GM12891 (cell line): ENCODE measurements at regions not wholly inside any gene's neighbourhood (a gene's known extent, or its start where the extent isn't known, plus 50 kb on each side); places are given as distances from the start of the nearest gene placed in this dataset.

ENCODE experiments used
- PAX5 ChIP-seq: IDR thresholded peaks from 2 replicates; pipeline ENCODE4 v1.6.1; 2011; ENCODE audit warnings: low read length, moderate library complexity, mild to moderate bottlenecking; ENCODE audit not compliant: insufficient read depth, severe bottlenecking
- POLR2A ChIP-seq: IDR thresholded peaks from 2 replicates; pipeline ENCODE4 v1.6.1; 2011; ENCODE audit warnings: low read depth, low read length, control low read depth
- POLR2AphosphoS5 ChIP-seq: IDR thresholded peaks from 2 replicates; pipeline ENCODE4 v1.6.1; 2011; ENCODE audit warnings: low read depth, low read length, control low read depth
- POU2F2 ChIP-seq: IDR thresholded peaks from 2 replicates; pipeline ENCODE4 v1.6.1; 2011; ENCODE audit warnings: low read depth, mild to moderate bottlenecking, control low read depth, low read length, moderate library complexity
- SPI1 ChIP-seq: IDR thresholded peaks from 2 replicates; pipeline ENCODE4 v1.6.1; 2011; ENCODE audit warnings: low read depth, low read length, control low read depth
- TAF1 ChIP-seq: IDR thresholded peaks from 2 replicates; pipeline ENCODE4 v1.6.1; 2011; ENCODE audit warnings: low read depth, low read length, control low read depth

DNA sequence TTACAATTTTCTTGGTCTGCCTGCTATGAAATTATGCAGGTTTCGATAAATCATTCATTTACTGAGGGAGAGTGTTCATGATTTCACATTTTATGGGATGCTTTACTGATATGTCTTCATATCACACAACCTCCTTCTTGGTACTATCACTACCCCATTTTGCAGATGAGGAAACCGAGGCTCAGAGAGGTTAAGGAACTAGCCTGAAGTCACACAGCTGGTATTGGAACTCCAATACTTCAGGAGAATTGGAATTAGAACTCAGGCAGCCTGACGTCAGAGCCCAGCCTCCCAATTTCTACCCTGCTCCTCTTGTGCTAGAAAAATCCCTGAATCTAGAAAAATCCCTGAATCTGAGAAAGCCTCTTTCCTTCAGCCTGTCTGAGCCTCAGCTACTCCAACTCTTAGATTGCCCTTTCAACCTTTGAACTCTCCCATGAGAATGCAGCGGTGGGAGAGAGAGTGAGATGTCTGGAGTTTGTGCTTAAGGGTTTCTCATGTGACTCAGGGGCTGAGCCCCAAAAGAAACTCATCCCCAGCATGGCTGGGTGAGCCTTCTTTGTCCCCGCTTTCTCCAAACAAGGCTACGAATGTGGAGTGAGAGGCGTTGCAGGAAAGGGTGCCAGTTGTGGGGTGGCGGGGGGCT is 50.8 kb upstream of the IFNLR1 start:
- TF ChIP-seq POLR2A (no peak), POLR2AphosphoS5 (no peak), TAF1 (no peak), POU2F2 (no peak), PAX5 (no peak), SPI1 (no peak)
